Endothelial cell of umbilical vein (primary cell): ENCODE measurements at regions not wholly inside any gene's neighbourhood (a gene's known extent, or its start where the extent isn't known, plus 50 kb on each side); places are given as distances from the start of the nearest gene placed in this dataset.

ENCODE experiments used
- BruUV-seq: library from RNA; stranded (reverse); fragments of 400-500 nt; replicated peaks from 2 replicates; lab custom pipeline; 2021; lab: Mats Ljungman, UMichigan
- CTCF ChIA-PET: fragments of 300-600, 350-600 bp; sonication (Branson Sonifier 250); formaldehyde crosslinking; loops from one replicate; lab custom pipeline; 2021; ENCODE audit warnings: antibody characterized with exemption, inconsistent platforms; lab: Charles Lee
- POLR2A ChIA-PET: fragments of 300-600, 350-600 bp; sonication (Branson Sonifier 250); formaldehyde crosslinking; loops from one replicate; lab custom pipeline; 2021; ENCODE audit warnings: antibody characterized with exemption, inconsistent platforms; lab: Charles Lee
- DNase-seq: peaks from one replicate; pipeline ENCODE4 v3.0.0-alpha.2; 2011; ENCODE audit warnings: low read depth, low spot score
- FAIRE-seq: peaks from 2 replicates; lab custom pipeline; 2011; peaks lifted over from hg19 to GRCh38; lab: Jason Lieb, UNC
- H2AFZ ChIP-seq: 2 replicates; pipeline ENCODE4 v1.6.0; 2012; ENCODE audit warnings: low read depth, low read length, control low read depth, inconsistent platforms
- H3K27ac ChIP-seq: 2 replicates; pipeline ENCODE4 v1.5.1; 2011; ENCODE audit warnings: low read depth, mild to moderate bottlenecking, control low read depth, low read length, moderate library complexity; ENCODE audit not compliant: insufficient read depth
- H3K27me3 ChIP-seq, 2 experiments: 2 replicates each; pipeline versions ENCODE4 v1.6.0 to v1.6.1; 2011; ENCODE audit warnings: low read length in 2 of 2, mixed read lengths in 1 of 2; ENCODE audit not compliant: control insufficient read depth in 2 of 2, insufficient read depth in 2 of 2
- H3K36me3 ChIP-seq, 2 experiments: 2 replicates in 1 of 2; 3 replicates in 1 of 2; pipeline ENCODE4 v1.5.1; 2011; ENCODE audit warnings: low read length in 2 of 2, mild to moderate bottlenecking in 1 of 2, moderate library complexity in 1 of 2; ENCODE audit not compliant: control insufficient read depth in 2 of 2, insufficient read depth in 2 of 2; ENCODE audit errors: extremely low read depth in 1 of 2
- H3K4me1 ChIP-seq: 3 replicates; pipeline ENCODE4 v1.5.1; 2011; ENCODE audit warnings: mild to moderate bottlenecking, low read length; ENCODE audit not compliant: control insufficient read depth, insufficient read depth; ENCODE audit errors: extremely low read depth
- H3K4me2 ChIP-seq: 2 replicates; pipeline ENCODE4 v1.6.1; 2011; ENCODE audit warnings: low read length, control low read depth, mixed read lengths; ENCODE audit not compliant: insufficient read depth
- H3K4me3 ChIP-seq, 3 experiments: fragments of 200-600 bp in 1 of 3; sonication (generic), shearing (Covaris generic) in 1 of 3; replicated peaks in 1 of 3; 2 replicates each; pipeline ENCODE4 v1.5.1; 2011 to 2016; ENCODE audit warnings: control low read depth in 3 of 3, low read length in 3 of 3, mild to moderate bottlenecking in 2 of 3, inconsistent platforms in 1 of 3, low read depth in 1 of 3, moderate library complexity in 1 of 3; ENCODE audit not compliant: insufficient read depth in 1 of 3
- H3K79me2 ChIP-seq: 2 replicates; pipeline ENCODE4 v1.6.0; 2012; ENCODE audit warnings: low read length, inconsistent platforms; ENCODE audit not compliant: control insufficient read depth, insufficient read depth
- H3K9ac ChIP-seq: replicated peaks from 2 replicates; pipeline ENCODE3; 2011; ENCODE audit warnings: low read length, control low read depth; ENCODE audit not compliant: insufficient read depth; ENCODE audit errors: extremely low read depth
- H3K9me1 ChIP-seq: replicated peaks from 3 replicates; pipeline ENCODE4 v1.6.0; 2011; ENCODE audit warnings: mild to moderate bottlenecking, low read length; ENCODE audit not compliant: control insufficient read depth, insufficient read depth; ENCODE audit errors: extremely low read depth
- H3K9me3 ChIP-seq: replicated peaks from 2 replicates; pipeline ENCODE4 v1.5.1; 2012; ENCODE audit warnings: low read length, inconsistent platforms; ENCODE audit not compliant: control insufficient read depth, insufficient read depth
- H4K20me1 ChIP-seq: replicated peaks from 2 replicates; pipeline ENCODE3; 2011; ENCODE audit warnings: mild to moderate bottlenecking, low read length; ENCODE audit not compliant: control insufficient read depth, insufficient read depth; ENCODE audit errors: extremely low read depth
- CTCF ChIP-seq, 2 donors: IDR thresholded peaks; 1 replicate in 1 of 2; 2 replicates in 1 of 2; pipeline ENCODE4 v1.5.1; 2011; ENCODE audit warnings: low read length in 2 of 2, mild to moderate bottlenecking in 2 of 2, moderate library complexity in 2 of 2, control low read depth in 1 of 2, inconsistent platforms in 1 of 2, low read depth in 1 of 2; ENCODE audit not compliant: insufficient read depth in 1 of 2; ENCODE audit errors: extremely low read depth in 1 of 2
- EZH2 ChIP-seq: IDR thresholded peaks from 2 replicates; pipeline ENCODE4 v1.6.1; 2012; ENCODE audit warnings: borderline replicate concordance, low read depth, mild to moderate bottlenecking, moderate library complexity, low read length, inconsistent platforms; ENCODE audit not compliant: severe bottlenecking
- FOS ChIP-seq: IDR thresholded peaks from 2 replicates; pipeline ENCODE4 v1.6.1; 2011; ENCODE audit warnings: mild to moderate bottlenecking, low read length, moderate library complexity, borderline replicate concordance; ENCODE audit not compliant: insufficient read depth
- GATA2 ChIP-seq: IDR thresholded peaks from 2 replicates; pipeline ENCODE4 v1.7.0; 2011; ENCODE audit warnings: low read depth, mild to moderate bottlenecking, moderate library complexity, mixed read lengths, low read length; ENCODE audit not compliant: insufficient read length, insufficient read depth
- JUN ChIP-seq: IDR thresholded peaks from 2 replicates; pipeline ENCODE4 v1.6.1; 2011; ENCODE audit warnings: borderline replicate concordance, low read depth; ENCODE audit not compliant: insufficient read length, insufficient read depth
- MAX ChIP-seq: IDR thresholded peaks from 2 replicates; pipeline ENCODE4 v1.6.1; 2011; ENCODE audit not compliant: insufficient read depth, insufficient read length
- MYC ChIP-seq: IDR thresholded peaks from one replicate; pipeline ENCODE4 v1.6.1; 2011; ENCODE audit warnings: mild to moderate bottlenecking, low read depth, low read length
- POLR2A ChIP-seq: IDR thresholded peaks from 2 replicates; pipeline ENCODE4 v1.6.1; 2012; ENCODE audit warnings: low read depth, mild to moderate bottlenecking, control low read depth, low read length
- POLR2AphosphoS5 ChIP-seq: IDR thresholded peaks from 2 replicates; pipeline ENCODE4 v1.6.1; 2012; ENCODE audit warnings: low read depth, mild to moderate bottlenecking, control low read depth, low read length, moderate library complexity; ENCODE audit not compliant: insufficient read depth
- dilution Hi-C: fragments of 300-500 bp; cut with MboI; formaldehyde crosslinking; loops from one replicate; pipeline ENCODE4 v1.15.0; 2019; ENCODE audit warnings: low sequenced_read_pairs; ENCODE audit not compliant: extremely low pct_ligation_motif_present
- intact Hi-C: fragments of 100-400 bp; cut with micrococcal nuclease; formaldehyde crosslinking; loops from one replicate; pipeline ENCODE4 v1.10.0; 2022

GRCh38 chr10:107942826-107943225, 778.3 kb upstream of the SORCS1 start:
- FAIRE-seq (no peak), DNase-seq (no peak)
- ChIA-PET CTCF (no interaction called here), POLR2A (no interaction called here)
- Histone ChIP-seq H3K4me3 (no peak overlapping the region), H3K9me3 (peaks cover 8% of the 10 kb centered on the region), H3K27me3 (no peaks in the 10 kb centered on the region), H4K20me1 (no peaks in the 10 kb centered on the region), H3K4me1 (no peaks in the 10 kb centered on the region), H3K4me2 (no peak overlapping the region), H3K36me3 (no peaks in the 10 kb centered on the region), H3K9ac (no peak overlapping the region), H3K9me1 (no peaks in the 10 kb centered on the region), H3K27ac (no peak overlapping the region), H3K79me2 (no peaks in the 10 kb centered on the region), H2AFZ (no peak overlapping the region)
- no TSS peak for BruUV-seq
- dilution Hi-C loops = no loop called here
- TF ChIP-seq POLR2A (no peak), GATA2 (no peak), POLR2AphosphoS5 (no peak), FOS (no peak), JUN (no peak), MAX (no peak)
- intact Hi-C loops = no loop called here

- H3K79me2 ChIP-seq = no peaks in the 10 kb centered on the region
- dilution Hi-C loops (no loop called here), intact Hi-C loops (no loop called here)
- CTCF ChIA-PET = no interaction called here
- H3K4me1 ChIP-seq = no peaks in the 10 kb centered on the region
- no peak overlapping the region for H3K4me3 ChIP-seq
- POLR2A ChIA-PET = no interaction called here
- no peak for TF ChIP-seq MAX
- no peak for TF ChIP-seq JUN
- TF ChIP-seq FOS = no peak
- TF ChIP-seq GATA2 = no peak
- no peak for TF ChIP-seq MYC
- TF ChIP-seq POLR2A = no peak
- no peak for TF ChIP-seq POLR2AphosphoS5
- no peak for TF ChIP-seq CTCF (IDR thresholded peaks at IDR 0.05; ENCODE audit: extremely low read depth in 1 of 2, insufficient read depth in 1 of 2, low read depth in 1 of 2, low read length in 2 of 2)
- no peak for TF ChIP-seq EZH2
- no peaks in the 10 kb centered on the region for H3K27me3 ChIP-seq
- H3K9ac ChIP-seq = no peak overlapping the region
- H4K20me1 ChIP-seq = no peaks in the 10 kb centered on the region
- no peaks in the 10 kb centered on the region for H3K9me1 ChIP-seq
- FAIRE-seq (no peak), DNase-seq (no peak)
- H3K27ac ChIP-seq = no peak overlapping the region
- H3K36me3 ChIP-seq = no peaks in the 10 kb centered on the region
- H3K4me2 ChIP-seq = no peak overlapping the region
- H3K9me3 ChIP-seq = peaks cover 3% of the 10 kb centered on the region
- no TSS peak for BruUV-seq
- no peak overlapping the region for H2AFZ ChIP-seq
These were observed 768.6 kb upstream of the SORCS1 start for GRCh38 chr10:107933076-107933475.
